Left lung (tissue), 4 donors: ENCODE measurements at regions not wholly inside any gene's neighbourhood (a gene's known extent, or its start where the extent isn't known, plus 50 kb on each side); places are given as distances from the start of the nearest gene placed in this dataset.

ENCODE experiments used
- ATAC-seq: fragments of 200-7000 bp; cut with Tn5 transposase; one replicate; pipeline ENCODE4 v1.9.1; 2020; ENCODE audit warnings: moderate library complexity
- DNase-seq, 4 donors: peaks; one replicate each; pipeline ENCODE4 v3.0.0-alpha.2; 2013 to 2020
- H3K27ac ChIP-seq, 2 donors: fragments of 200-600 bp; sonication (generic) in 1 of 2; one replicate each; pipeline versions ENCODE4 v1.5.0 to v1.8.0; 2020 to 2021
- H3K27me3 ChIP-seq, 2 donors: fragments of 200-600 bp; sonication (generic) in 1 of 2; one replicate each; pipeline versions ENCODE4 v1.5.0 to v1.8.0; 2020 to 2021
- H3K36me3 ChIP-seq, 2 donors: fragments of 200-600 bp; sonication (generic) in 1 of 2; one replicate each; pipeline versions ENCODE4 v1.5.0 to v1.8.0; 2020 to 2021
- H3K4me1 ChIP-seq, 2 donors: fragments of 200-600 bp; one replicate each; pipeline ENCODE4 v1.8.0; 2021
- H3K4me3 ChIP-seq, 2 donors: fragments of 200-600 bp; sonication (generic) in 1 of 2; one replicate each; pipeline versions ENCODE4 v1.5.0 to v1.8.0; 2020 to 2021; ENCODE audit warnings: mild to moderate bottlenecking in 1 of 2
- H3K9me3 ChIP-seq, 2 donors: fragments of 200-600 bp; sonication (generic) in 1 of 2; one replicate each; pipeline versions ENCODE4 v1.5.0 to v1.8.0; 2020 to 2021
- intact Hi-C, 2 donors: fragments of 100-400 bp; cut with DNase I; formaldehyde crosslinking; loops; one replicate each; pipeline versions ENCODE4 v1.11.2 to v1.14.2; 2022
- TF ChIP-seq, protein P1 (sequence below), 2 donors: fragments of 200-600 bp; sonication (generic) in 1 of 2; IDR thresholded peaks; one replicate each; pipeline versions ENCODE4 v1.5.0 to v1.8.0; 2021; ENCODE audit warnings: antibody characterized with exemption in 2 of 2
- donor health status: DM: no; HTN: yes; CAD: no.
- donor health status: DM: no; HTN: no; CAD: no.

- no peak overlapping the region for H3K4me3 ChIP-seq
- peaks cover 0 to 3% of the 10 kb centered on the region in 2 donors for H3K9me3 ChIP-seq
- TF ChIP-seq, protein P1, sequence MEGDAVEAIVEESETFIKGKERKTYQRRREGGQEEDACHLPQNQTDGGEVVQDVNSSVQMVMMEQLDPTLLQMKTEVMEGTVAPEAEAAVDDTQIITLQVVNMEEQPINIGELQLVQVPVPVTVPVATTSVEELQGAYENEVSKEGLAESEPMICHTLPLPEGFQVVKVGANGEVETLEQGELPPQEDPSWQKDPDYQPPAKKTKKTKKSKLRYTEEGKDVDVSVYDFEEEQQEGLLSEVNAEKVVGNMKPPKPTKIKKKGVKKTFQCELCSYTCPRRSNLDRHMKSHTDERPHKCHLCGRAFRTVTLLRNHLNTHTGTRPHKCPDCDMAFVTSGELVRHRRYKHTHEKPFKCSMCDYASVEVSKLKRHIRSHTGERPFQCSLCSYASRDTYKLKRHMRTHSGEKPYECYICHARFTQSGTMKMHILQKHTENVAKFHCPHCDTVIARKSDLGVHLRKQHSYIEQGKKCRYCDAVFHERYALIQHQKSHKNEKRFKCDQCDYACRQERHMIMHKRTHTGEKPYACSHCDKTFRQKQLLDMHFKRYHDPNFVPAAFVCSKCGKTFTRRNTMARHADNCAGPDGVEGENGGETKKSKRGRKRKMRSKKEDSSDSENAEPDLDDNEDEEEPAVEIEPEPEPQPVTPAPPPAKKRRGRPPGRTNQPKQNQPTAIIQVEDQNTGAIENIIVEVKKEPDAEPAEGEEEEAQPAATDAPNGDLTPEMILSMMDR (IDR thresholded peaks at IDR 0.05): no peak
- intact Hi-C loops: no loop called here
- H3K27me3 ChIP-seq: no peaks in the 10 kb centered on the region
- no peaks in the 10 kb centered on the region for H3K4me1 ChIP-seq
- H3K36me3 ChIP-seq: no peaks in the 10 kb centered on the region
- DNase-seq: no peak
- no peak overlapping the region for H3K27ac ChIP-seq
- ATAC-seq: no peak
Observed at GRCh38 chr5:155459889-155460500, 446.4 kb downstream of the KIF4B start.

- Histone ChIP-seq H3K4me1 (no peaks in the 10 kb centered on the region), H3K36me3 (no peaks in the 10 kb centered on the region), H3K4me3 (no peak overlapping the region), H3K27me3 (no peaks in the 10 kb centered on the region), H3K27ac (no peak overlapping the region), H3K9me3 (peaks cover 0 to 3% of the 10 kb centered on the region in 2 donors)
- intact Hi-C loops: no loop called here
- ATAC-seq (no peak), DNase-seq (no peak)
- TF ChIP-seq, protein P1 (IDR thresholded peaks at IDR 0.05): no peak
Observed at GRCh38 chr5:155460501-155460931, 447.0 kb downstream of the KIF4B start.

DNA sequence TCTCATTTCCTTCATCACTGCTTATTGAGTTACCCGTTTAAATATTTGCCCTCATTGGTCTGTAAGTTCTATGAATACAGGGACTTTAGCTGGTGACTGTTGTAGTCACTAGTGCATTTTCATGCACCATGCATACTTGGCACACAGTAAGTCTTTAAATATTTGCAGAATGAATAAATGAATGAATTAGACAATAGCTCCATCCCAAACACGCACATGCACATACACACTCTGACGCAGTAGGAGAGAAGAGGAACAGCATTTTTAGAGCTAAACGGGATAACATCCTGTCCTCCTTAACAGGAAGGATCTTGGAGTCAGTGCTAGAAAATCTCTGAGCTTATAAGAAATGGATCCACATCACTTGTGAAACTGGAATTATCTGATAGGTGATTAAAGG is 447.7 kb downstream of the KIF4B start:
- no peak for ATAC-seq
- no peaks in the 10 kb centered on the region for H3K36me3 ChIP-seq
- peaks cover 0 to 3% of the 10 kb centered on the region in 2 donors for H3K9me3 ChIP-seq
- no peaks in the 10 kb centered on the region for H3K4me1 ChIP-seq
- intact Hi-C loops: no loop called here
- no peak for DNase-seq
- no peaks in the 10 kb centered on the region for H3K27me3 ChIP-seq
- no peak overlapping the region for H3K27ac ChIP-seq
- no peak overlapping the region for H3K4me3 ChIP-seq
- TF ChIP-seq, protein P1 (IDR thresholded peaks at IDR 0.05): no peak

DNA sequence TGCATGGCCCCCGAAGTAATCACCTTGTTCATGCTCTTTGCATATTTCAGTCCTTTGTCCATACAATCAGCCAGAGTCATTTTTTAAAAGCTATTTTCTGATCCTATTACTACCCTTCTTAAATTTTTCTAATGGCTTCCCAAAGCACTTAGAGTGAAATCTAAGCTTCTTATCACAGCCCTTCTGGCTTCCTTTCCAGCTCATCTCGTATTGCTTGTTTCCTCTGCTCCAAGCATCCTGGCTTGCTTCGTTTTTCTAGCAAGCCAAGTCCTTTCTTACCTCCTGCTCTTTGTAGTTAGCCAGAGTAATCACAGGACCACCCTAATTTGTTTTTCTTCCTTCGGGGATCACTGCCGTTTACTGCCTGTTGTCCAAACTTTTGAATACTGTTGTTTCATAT is 453.3 kb downstream of the KIF4B start:
- intact Hi-C loops: no loop called here
- no peak for ATAC-seq

GRCh38 chr5:155471027-155471426 is 457.5 kb downstream of the KIF4B start:
- ATAC-seq (no peak), DNase-seq (no peak)
- Histone ChIP-seq H3K4me1 (no peaks in the 10 kb centered on the region), H3K27me3 (no peaks in the 10 kb centered on the region), H3K9me3 (peaks cover 0 to 2% of the 10 kb centered on the region in 2 donors), H3K4me3 (no peak overlapping the region), H3K36me3 (no peaks in the 10 kb centered on the region), H3K27ac (no peak overlapping the region)
- TF ChIP-seq, protein P1 (IDR thresholded peaks at IDR 0.05): no peak
- intact Hi-C loops: no loop called here

More for the DNA sequence above, 453.3 kb downstream of the KIF4B start:
- TF ChIP-seq, protein P1 (IDR thresholded peaks at IDR 0.05): no peak
- Histone ChIP-seq H3K9me3 (peaks cover 0 to 3% of the 10 kb centered on the region in 2 donors), H3K36me3 (no peaks in the 10 kb centered on the region), H3K27ac (no peak overlapping the region), H3K4me3 (no peak overlapping the region), H3K4me1 (no peaks in the 10 kb centered on the region), H3K27me3 (no peaks in the 10 kb centered on the region)
- no peak for DNase-seq
